Astrocyte of the spinal cord (primary cell): ENCODE measurements at regions not wholly inside any gene's neighbourhood (a gene's known extent, or its start where the extent isn't known, plus 50 kb on each side); places are given as distances from the start of the nearest gene placed in this dataset.

Experiments used
- DNase-seq: peaks from one replicate; pipeline ENCODE4 v3.0.0; 2011; ENCODE audit warnings: low read depth, low spot score
- H3K4me3 ChIP-seq: 2 replicates; pipeline ENCODE4 v1.5.1; 2011; ENCODE audit warnings: low read depth, mild to moderate bottlenecking, low read length, moderate library complexity
- CTCF ChIP-seq: IDR thresholded peaks from 2 replicates; pipeline ENCODE4 v1.5.1; 2012; ENCODE audit warnings: low read depth, mild to moderate bottlenecking, low read length, inconsistent platforms
- in situ Hi-C: cut with HindIII; loops from 2 replicates; pipeline ENCODE4 v1.10.0; 2017; ENCODE audit warnings: low sequenced_read_pairs

DNA sequence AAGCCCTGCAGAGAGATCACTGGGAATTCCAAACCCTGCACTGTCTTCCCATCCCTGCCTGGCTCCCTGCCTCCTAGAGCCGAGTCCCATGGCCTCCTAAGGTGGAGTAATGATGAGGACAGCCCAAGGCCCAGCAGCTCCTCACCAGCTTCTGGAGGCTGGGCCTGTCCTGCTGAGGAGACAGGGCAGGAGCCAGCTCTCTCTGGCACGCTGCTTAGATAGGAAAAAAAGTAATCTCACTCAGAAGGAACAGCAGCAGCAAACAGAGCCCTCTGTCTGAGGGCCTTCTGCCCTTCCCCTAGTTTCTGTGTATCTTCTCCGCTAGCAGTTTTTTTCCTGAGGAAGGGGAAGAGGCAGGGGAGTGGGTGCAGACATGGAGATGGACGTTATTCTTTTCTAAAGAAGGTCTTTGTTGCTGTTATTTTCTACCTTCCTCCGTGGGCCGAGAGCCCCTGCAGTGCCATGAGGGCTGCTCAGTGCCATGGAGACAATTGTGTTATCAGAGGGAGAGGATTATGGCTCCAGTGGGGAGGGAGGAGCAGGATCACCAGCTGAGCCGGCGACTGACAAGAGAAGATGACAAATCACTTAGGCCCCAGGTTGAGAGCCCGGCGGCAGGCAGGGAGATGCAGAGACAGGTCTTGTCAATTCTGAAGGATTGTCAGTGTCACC, 315.3 kb downstream of the BUD13 start:
- no peak for DNase-seq
- no peak for TF ChIP-seq CTCF
- in situ Hi-C loops, result no loop called here
- H3K4me3 ChIP-seq, result no peak overlapping the region

DNA sequence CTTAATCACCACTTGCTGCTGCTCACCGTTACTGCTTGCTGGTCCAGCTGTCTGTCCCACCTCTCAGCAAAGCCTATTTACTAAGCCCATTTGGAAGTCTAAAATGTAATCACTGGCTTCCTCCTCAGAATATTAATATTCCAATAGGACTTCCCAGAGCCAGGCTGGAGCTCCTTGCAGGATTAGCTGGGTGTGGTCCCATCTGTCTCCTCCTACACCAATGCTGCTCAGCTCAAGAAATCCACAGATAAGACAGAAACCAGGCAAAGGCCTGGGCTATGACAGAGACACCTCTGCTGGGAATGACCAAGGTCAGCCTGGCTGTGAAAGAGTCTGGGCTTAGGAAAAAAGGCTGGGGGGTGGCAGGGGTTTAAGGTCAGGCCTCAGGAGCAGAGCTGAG, 317.8 kb downstream of the BUD13 start:
- no peak overlapping the region for H3K4me3 ChIP-seq
- in situ Hi-C loops, result no loop called here
- TF ChIP-seq CTCF, result no peak
- no peak for DNase-seq

DNA sequence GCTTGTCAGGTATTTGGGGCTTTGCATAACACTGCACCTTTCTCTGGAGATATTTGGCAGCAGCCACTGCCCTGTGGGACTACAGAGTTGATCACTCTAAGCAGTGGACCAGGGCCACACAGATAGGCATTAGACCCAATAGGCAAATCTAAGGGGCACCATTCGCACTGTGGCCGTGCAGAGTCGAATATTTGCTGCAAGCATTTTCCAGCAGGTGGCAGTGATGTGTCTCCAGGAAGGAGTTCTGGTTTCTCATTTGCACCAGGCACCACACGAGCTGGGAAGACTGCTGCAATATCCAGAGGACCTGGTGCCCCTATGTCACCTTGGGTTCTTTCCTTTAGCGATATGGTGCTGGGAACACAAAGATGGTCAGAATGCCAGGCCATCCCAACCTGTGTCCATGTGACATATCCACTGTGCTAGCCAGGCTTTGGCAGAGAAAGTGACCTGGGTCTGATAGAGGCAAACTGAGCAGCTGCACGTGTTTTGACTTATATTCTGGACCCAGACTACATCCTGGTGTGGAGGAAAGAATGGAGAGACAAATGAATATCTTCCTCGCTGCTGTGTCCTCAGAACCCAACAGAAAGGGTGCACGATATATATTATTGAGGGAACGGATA, 318.7 kb downstream of the BUD13 start:
- H3K4me3 ChIP-seq, result no peak overlapping the region
- peak; percentile 18 for DNase-seq

DNA sequence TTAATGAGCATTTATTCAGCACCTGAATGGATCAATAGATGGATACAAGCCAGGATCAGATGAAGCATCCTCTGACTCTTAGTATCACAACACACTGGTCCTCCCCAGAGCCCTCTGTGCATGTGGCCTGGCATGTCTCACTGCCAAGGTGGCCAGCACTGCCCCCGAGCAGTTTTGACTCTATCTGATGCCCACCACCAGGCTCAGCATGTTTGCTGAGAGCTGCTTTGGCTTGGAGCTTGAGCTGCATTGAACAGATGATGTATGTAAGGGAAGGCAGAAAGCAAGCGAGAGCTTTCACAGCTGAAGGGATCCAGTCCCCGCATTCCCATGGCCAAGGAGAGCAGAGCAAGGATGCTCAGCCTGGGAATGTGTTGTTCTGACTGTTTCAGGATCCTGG, 320.3 kb downstream of the BUD13 start:
- no peak for TF ChIP-seq CTCF
- in situ Hi-C loops, result no loop called here
- no peak overlapping the region for H3K4me3 ChIP-seq
- no peak for DNase-seq

More for the DNA sequence above, 318.7 kb downstream of the BUD13 start:
- in situ Hi-C loops, result no loop called here
- TF ChIP-seq CTCF, result peak; percentile 50

- H3K4me3 ChIP-seq, result no peak overlapping the region
- in situ Hi-C loops, result no loop called here
- no peak for DNase-seq
- TF ChIP-seq CTCF, result no peak
Measured at GRCh38 chr11:116449522-116449921, 323.3 kb downstream of the BUD13 start.

DNA sequence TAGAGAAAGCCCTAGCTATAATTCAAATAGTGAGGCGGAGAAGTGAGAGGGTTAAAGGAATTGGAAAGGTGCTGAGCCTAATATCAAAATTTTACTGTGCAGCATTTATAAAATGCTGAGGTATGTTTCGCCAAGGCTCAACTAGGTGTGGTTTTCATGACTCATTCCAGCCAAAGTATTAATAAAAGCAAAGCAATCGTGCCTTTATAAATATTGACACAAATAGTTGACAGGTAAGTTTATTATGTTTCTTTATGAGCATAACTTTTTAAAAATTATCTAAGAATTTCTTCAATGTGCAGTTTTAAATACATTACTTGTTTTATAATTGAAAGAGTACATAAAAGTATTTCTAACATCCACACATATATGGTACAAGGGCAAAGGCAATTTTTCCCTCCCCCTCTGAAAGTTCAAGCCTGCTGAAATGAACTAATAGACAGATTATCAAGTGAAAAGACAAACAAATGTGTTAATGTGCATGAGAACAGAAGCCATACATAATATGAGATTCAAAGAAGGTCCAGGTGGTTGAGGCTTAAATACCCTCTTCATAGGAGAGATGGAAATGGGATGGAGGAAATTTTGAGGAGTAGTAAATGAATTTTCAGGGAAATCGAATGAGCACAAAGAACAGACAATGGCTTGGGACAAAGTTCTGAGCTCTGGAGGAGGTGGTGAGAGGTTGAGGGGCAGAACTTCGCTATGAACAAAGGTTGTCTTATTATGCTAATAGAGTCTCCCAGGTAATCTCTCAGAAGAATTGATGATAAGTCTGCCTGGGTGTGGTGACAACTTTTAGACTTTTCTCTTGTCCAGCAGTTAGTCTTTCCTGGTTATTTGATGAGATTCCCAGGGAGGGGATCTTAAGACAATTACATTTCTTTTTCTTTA, 326.5 kb downstream of the BUD13 start:
- in situ Hi-C loops, result no loop called here
- TF ChIP-seq CTCF, result no peak
- no peak overlapping the region for H3K4me3 ChIP-seq
- no peak for DNase-seq
